Right lobe of liver (tissue), 6 donors: ENCODE measurements at regions not wholly inside any gene's neighbourhood (a gene's known extent, or its start where the extent isn't known, plus 50 kb on each side); places are given as distances from the start of the nearest gene placed in this dataset.

Source experiments
- ATAC-seq, 4 donors: fragments of 200-7000 bp; cut with Tn5 transposase; one replicate each; pipeline ENCODE4 v1.9.1; 2020; ENCODE audit warnings: mild to moderate bottlenecking in 4 of 4, moderate library complexity in 4 of 4
- DNase-seq, 3 donors: peaks; one replicate each; pipeline ENCODE4 v3.0.0-alpha.2; 2020
- H3K27ac ChIP-seq, 3 donors: fragments of 200-600 bp; one replicate each; pipeline ENCODE4 v1.8.0; 2022
- H3K27me3 ChIP-seq, 2 donors: fragments of 200-600 bp; one replicate each; pipeline ENCODE4 v1.8.0; 2022
- H3K36me3 ChIP-seq, 4 donors: fragments of 200-600 bp; sonication (generic) in 1 of 4; one replicate each; pipeline versions ENCODE4 v1.5.1 to v1.8.0; 2017 to 2022; ENCODE audit warnings: control low read depth in 1 of 4
- H3K4me1 ChIP-seq, 4 donors: fragments of 200-600 bp; sonication (generic) in 1 of 4; one replicate each; pipeline versions ENCODE4 v1.5.1 to v1.8.0; 2017 to 2022; ENCODE audit warnings: control low read depth in 1 of 4
- H3K4me3 ChIP-seq, 3 donors: fragments of 200-600 bp; one replicate each; pipeline ENCODE4 v1.8.0; 2022
- H3K9me3 ChIP-seq, 4 donors: fragments of 200-600 bp; sonication (generic) in 1 of 4; one replicate each; pipeline versions ENCODE4 v1.5.1 to v1.8.0; 2017 to 2022; ENCODE audit warnings: control low read depth in 1 of 4
- CTCF ChIP-seq, 4 donors: fragments of 200-600 bp in 3 of 4; fragments of 450-650 bp in 1 of 4; IDR thresholded peaks; one replicate each; pipeline versions ENCODE4 v1.5.1 to v1.8.0; 2016 to 2022; ENCODE audit warnings: antibody characterized with exemption in 4 of 4, mild to moderate bottlenecking in 2 of 4
- POLR2A ChIP-seq: fragments of 450-650 bp; IDR thresholded peaks from one replicate; pipeline ENCODE4 v1.6.1; 2017; ENCODE audit warnings: antibody characterized with exemption, mild to moderate bottlenecking
- WGBS: methylation state at CpG from one replicate; pipeline ENCODE4 v1.1.6; 2018; ENCODE audit warnings: low coverage, low lambda C conversion rate; ENCODE audit not compliant: insufficient coverage; ENCODE audit errors: missing lambda C conversion rate; 5-methylcytosine and 5-hydroxymethylcytosine counted together
- intact Hi-C, 2 donors: fragments of 100-400 bp; cut with DNase I; formaldehyde crosslinking; loops; one replicate each; pipeline versions ENCODE4 v1.11.2 to v1.14.1; 2022
- donor health status: DM: no; HTN: yes; CAD: no.
- donor health status: DM: no; HTN: no; CAD: no.
- donor health status: DM: no; HTN: no; CAD: no.
- donor health status: DM: no; HTN: yes; CAD: no.
- donor health status: DM: no; HTN: yes; CAD: no.

- Histone ChIP-seq H3K27ac (no peak overlapping the region), H3K36me3 (no peaks in the 10 kb centered on the region), H3K4me1 (no peaks in the 10 kb centered on the region), H3K4me3 (no peak overlapping the region), H3K27me3 (no peaks in the 10 kb centered on the region), H3K9me3 (no peaks in the 10 kb centered on the region)
- intact Hi-C loops = no loop called here
- 75% methylated on average over 9 of the region's 9 CpGs for WGBS
- DNase-seq = no peak
- ATAC-seq = no peak
- TF ChIP-seq CTCF (IDR thresholded peaks at IDR 0.05) = no peak
- no peak for TF ChIP-seq POLR2A
Observed at GRCh38 chr3:189513281-189514117, 117.7 kb upstream of the TP63 start.

- Histone ChIP-seq H3K27me3 (no peaks in the 10 kb centered on the region), H3K4me1 (no peaks in the 10 kb centered on the region), H3K9me3 (no peaks in the 10 kb centered on the region), H3K4me3 (no peak overlapping the region), H3K27ac (no peak overlapping the region), H3K36me3 (no peaks in the 10 kb centered on the region)
- no peak for DNase-seq
- 83% methylated on average over 3 of the region's 3 CpGs for WGBS
- intact Hi-C loops = no loop called here
- TF ChIP-seq CTCF (IDR thresholded peaks at IDR 0.05) = no peak
- no peak for TF ChIP-seq POLR2A
- ATAC-seq = no peak
Observed at GRCh38 chr3:189516039-189516438, 115.2 kb upstream of the TP63 start.

- WGBS = no CpG with 5 or more reads among the region's 1 CpG
Observed at GRCh38 chr3:189517981-189518380, 113.2 kb upstream of the TP63 start.

GRCh38 chr3:189519458-189519857, 111.7 kb upstream of the TP63 start:
- no peak overlapping the region for H3K27ac ChIP-seq
- no peaks in the 10 kb centered on the region for H3K4me1 ChIP-seq
- no peak for ATAC-seq
- H3K9me3 ChIP-seq = no peaks in the 10 kb centered on the region
- no peak for DNase-seq
- no peaks in the 10 kb centered on the region for H3K36me3 ChIP-seq
- intact Hi-C loops = no loop called here
- TF ChIP-seq POLR2A (no peak), CTCF (IDR thresholded peaks at IDR 0.05) (no peak)
- no peak overlapping the region for H3K4me3 ChIP-seq
- no peaks in the 10 kb centered on the region for H3K27me3 ChIP-seq

More at GRCh38 chr3:189517981-189518380, 113.2 kb upstream of the TP63 start:
- Histone ChIP-seq H3K4me3 (no peak overlapping the region), H3K36me3 (no peaks in the 10 kb centered on the region), H3K4me1 (no peaks in the 10 kb centered on the region), H3K27me3 (no peaks in the 10 kb centered on the region), H3K9me3 (no peaks in the 10 kb centered on the region), H3K27ac (no peak overlapping the region)
- ATAC-seq = no peak
- intact Hi-C loops = no loop called here
- DNase-seq = no peak
- TF ChIP-seq POLR2A (no peak), CTCF (IDR thresholded peaks at IDR 0.05) (no peak)
